GM23338 (cell line): ENCODE measurements at regions not wholly inside any gene's neighbourhood (a gene's known extent, or its start where the extent isn't known, plus 50 kb on each side); places are given as distances from the start of the nearest gene placed in this dataset.

Source experiments
- ATAC-seq: fragments of 200-7000 bp; cut with Tn5 transposase; 3 replicates; pipeline ENCODE4 v1.9.1; 2020
- DNase-seq: peaks from one replicate; pipeline ENCODE4 v3.0.0-alpha.2; 2015; ENCODE audit warnings: low spot score
- H2AFZ ChIP-seq: fragments of 200-600 bp; sonication (generic); 2 replicates; pipeline ENCODE4 v1.8.0; 2016; ENCODE audit warnings: antibody characterized with exemption, mild to moderate bottlenecking, moderate library complexity
- H3F3A ChIP-seq: fragments of 200-600 bp; sonication (generic); replicated peaks from 2 replicates; pipeline ENCODE4 v1.8.0; 2017; ENCODE audit warnings: antibody characterized with exemption, mixed run types, low read depth
- H3K27ac ChIP-seq: fragments of 200-600 bp; sonication (generic); 2 replicates; pipeline ENCODE4 v1.6.1; 2016; ENCODE audit warnings: low read depth
- H3K27me3 ChIP-seq: fragments of 200-600 bp; sonication (generic); 2 replicates; pipeline ENCODE4 v1.8.0; 2016; ENCODE audit warnings: mild to moderate bottlenecking, mixed run types, moderate library complexity; ENCODE audit not compliant: insufficient read depth
- H3K36me3 ChIP-seq: fragments of 200-600 bp; sonication (generic); 2 replicates; pipeline ENCODE4 v1.8.0; 2016; ENCODE audit warnings: mild to moderate bottlenecking; ENCODE audit not compliant: insufficient read depth
- H3K4me1 ChIP-seq: fragments of 200-600 bp; sonication (generic); 2 replicates; pipeline ENCODE4 v1.8.0; 2016; ENCODE audit warnings: mild to moderate bottlenecking, moderate library complexity; ENCODE audit not compliant: insufficient read depth
- H3K4me2 ChIP-seq: fragments of 200-600 bp; sonication (generic); 2 replicates; pipeline ENCODE4 v1.7.1; 2017; ENCODE audit warnings: mixed run types
- H3K4me3 ChIP-seq: fragments of 200-600 bp; sonication (generic); 2 replicates; pipeline ENCODE4 v1.6.1; 2016; ENCODE audit warnings: mixed run types
- H3K79me2 ChIP-seq: fragments of 200-600 bp; sonication (generic); replicated peaks from 2 replicates; pipeline ENCODE4 v1.8.0; 2017; ENCODE audit warnings: mild to moderate bottlenecking; ENCODE audit not compliant: insufficient read depth
- H3K9me2 ChIP-seq: fragments of 200-600 bp; sonication (generic); 2 replicates; pipeline ENCODE4 v1.8.0; 2017; ENCODE audit not compliant: insufficient read depth
- H4K20me1 ChIP-seq: fragments of 200-600 bp; sonication (generic); replicated peaks from 2 replicates; pipeline ENCODE4 v1.8.0; 2017; ENCODE audit warnings: mild to moderate bottlenecking; ENCODE audit not compliant: insufficient read depth
- H3K27ac Mint-ChIP-seq: 2 replicates; pipeline ENCODE4 v1.8.0; 2020; ENCODE audit warnings: inconsistent platforms, mild to moderate bottlenecking, moderate library complexity, mixed read lengths
- H3K27me3 Mint-ChIP-seq: 3 replicates; pipeline ENCODE4 v1.8.0; 2022; ENCODE audit warnings: low read depth, mild to moderate bottlenecking, moderate library complexity, mixed read lengths, inconsistent platforms; ENCODE audit not compliant: insufficient read depth, poor library complexity
- H3K36me3 Mint-ChIP-seq: 3 replicates; pipeline ENCODE4 v1.8.0; 2021; ENCODE audit warnings: low read depth, mild to moderate bottlenecking, inconsistent platforms, moderate library complexity, mixed read lengths
- H3K4me1 Mint-ChIP-seq: 3 replicates; pipeline ENCODE4 v1.8.0; 2020; ENCODE audit warnings: mild to moderate bottlenecking, inconsistent platforms, mixed read lengths
- H3K4me3 Mint-ChIP-seq: 3 replicates; pipeline ENCODE4 v1.8.0; 2021; ENCODE audit warnings: moderate library complexity, mild to moderate bottlenecking, inconsistent platforms, mixed read lengths
- H3K9me3 Mint-ChIP-seq: 3 replicates; pipeline ENCODE4 v1.8.0; 2020; ENCODE audit warnings: moderate library complexity, mild to moderate bottlenecking, inconsistent platforms, mixed read lengths
- CREB1 ChIP-seq: fragments of 250-450 bp; sonication (Bioruptor Pico); IDR thresholded peaks from 2 replicates; pipeline ENCODE4 v1.5.0; 2020; ENCODE audit warnings: low read depth, mild to moderate bottlenecking, moderate library complexity
- CTCF ChIP-seq, 2 experiments: fragments of 200-600 bp in 1 of 2; sonication (generic) in 1 of 2; conservative IDR thresholded peaks; 2 replicates each; pipeline versions ENCODE4 v1.5.1 to v1.6.1; 2016 to 2017; ENCODE audit warnings: antibody characterized with exemption in 2 of 2, low read depth in 2 of 2, mild to moderate bottlenecking in 2 of 2, moderate library complexity in 1 of 2
- EZH2 ChIP-seq: fragments of 200-600 bp; sonication (generic); IDR thresholded peaks from one replicate; pipeline ENCODE4 v1.8.0; 2017; ENCODE audit warnings: antibody characterized with exemption, mild to moderate bottlenecking, low read depth; ENCODE audit not compliant: unreplicated experiment
- EZH2phosphoT487 ChIP-seq: fragments of 200-600 bp; sonication (generic); IDR thresholded peaks from one replicate; pipeline ENCODE4 v1.8.1; 2018; ENCODE audit warnings: antibody characterized with exemption; ENCODE audit not compliant: unreplicated experiment
- JUNB ChIP-seq: IDR thresholded peaks from one replicate; pipeline ENCODE4 v1.6.1; 2016; ENCODE audit warnings: antibody characterized with exemption; ENCODE audit not compliant: unreplicated experiment
- NANOG ChIP-seq: IDR thresholded peaks from 2 replicates; pipeline ENCODE4 v1.6.1; 2016; ENCODE audit warnings: antibody characterized with exemption, borderline replicate concordance
- POLR2AphosphoS5 ChIP-seq: IDR thresholded peaks from 2 replicates; pipeline ENCODE4 v1.6.1; 2016; ENCODE audit warnings: antibody characterized with exemption, low read depth
- STAT1 ChIP-seq: IDR thresholded peaks from one replicate; pipeline ENCODE4 v1.6.1; 2016; ENCODE audit warnings: antibody characterized with exemption; ENCODE audit not compliant: unreplicated experiment
- ZNF114 ChIP-seq: fragments of 250-450 bp; sonication (Bioruptor Pico); IDR thresholded peaks from 2 replicates; pipeline ENCODE4 v1.5.0; 2020; ENCODE audit warnings: mild to moderate bottlenecking, moderate library complexity
- ZNF331 ChIP-seq: fragments of 250-450 bp; sonication (Bioruptor Pico); IDR thresholded peaks from 2 replicates; pipeline ENCODE4 v1.5.0; 2020; ENCODE audit warnings: low read depth, mild to moderate bottlenecking, moderate library complexity
- ZNF462 ChIP-seq: fragments of 250-450 bp; sonication (Bioruptor Pico); IDR thresholded peaks from 2 replicates; pipeline ENCODE4 v1.5.0; 2020; ENCODE audit warnings: mild to moderate bottlenecking, moderate library complexity
- TF ChIP-seq, protein P1 (sequence below): IDR thresholded peaks from one replicate; pipeline ENCODE4 v1.6.1; 2018; ENCODE audit warnings: antibody characterized with exemption; ENCODE audit not compliant: unreplicated experiment
- TF ChIP-seq, protein P2 (sequence below): IDR thresholded peaks from 2 replicates; pipeline ENCODE4 v1.6.1; 2016; ENCODE audit warnings: antibody characterized with exemption

- ATAC-seq (no peak), DNase-seq (no peak)
- Histone ChIP-seq H3K4me2 (no peak overlapping the region), H3K79me2 (no peaks in the 10 kb centered on the region), H2AFZ (no peak overlapping the region), H3K9me2 (0 out of 2 replicates have a peak, but pooled peaks cover 4% of the 10 kb centered on the region), H3K27me3 (no peaks in the 10 kb centered on the region), H3K27ac (no peak overlapping the region), H3K4me3 (no peak overlapping the region), H4K20me1 (no peaks in the 10 kb centered on the region), H3K36me3 (no peaks in the 10 kb centered on the region), H3K4me1 (0 out of 2 replicates have a peak, but pooled peaks cover 7% of the 10 kb centered on the region), H3F3A (no peaks in the 10 kb centered on the region)
- H3K9me3 Mint-ChIP-seq, result peaks cover 5% of the 10 kb centered on the region; the same call in 1 of the 3 replicates
- no peak overlapping the region for H3K27ac Mint-ChIP-seq
- no peaks in the 10 kb centered on the region for H3K27me3 Mint-ChIP-seq
- TF ChIP-seq CTCF (conservative IDR thresholded peaks at IDR 0.05; ENCODE audit: low read depth in 2 of 2) (no peak), STAT1 (no peak), EZH2phosphoT487 (no peak), POLR2AphosphoS5 (no peak), ZNF462 (no peak), EZH2 (no peak), ZNF331 (no peak), CREB1 (CRISPR knock-in tag) (no peak), ZNF114 (no peak), NANOG (no peak), JUNB (no peak)
- TF ChIP-seq, protein P1, sequence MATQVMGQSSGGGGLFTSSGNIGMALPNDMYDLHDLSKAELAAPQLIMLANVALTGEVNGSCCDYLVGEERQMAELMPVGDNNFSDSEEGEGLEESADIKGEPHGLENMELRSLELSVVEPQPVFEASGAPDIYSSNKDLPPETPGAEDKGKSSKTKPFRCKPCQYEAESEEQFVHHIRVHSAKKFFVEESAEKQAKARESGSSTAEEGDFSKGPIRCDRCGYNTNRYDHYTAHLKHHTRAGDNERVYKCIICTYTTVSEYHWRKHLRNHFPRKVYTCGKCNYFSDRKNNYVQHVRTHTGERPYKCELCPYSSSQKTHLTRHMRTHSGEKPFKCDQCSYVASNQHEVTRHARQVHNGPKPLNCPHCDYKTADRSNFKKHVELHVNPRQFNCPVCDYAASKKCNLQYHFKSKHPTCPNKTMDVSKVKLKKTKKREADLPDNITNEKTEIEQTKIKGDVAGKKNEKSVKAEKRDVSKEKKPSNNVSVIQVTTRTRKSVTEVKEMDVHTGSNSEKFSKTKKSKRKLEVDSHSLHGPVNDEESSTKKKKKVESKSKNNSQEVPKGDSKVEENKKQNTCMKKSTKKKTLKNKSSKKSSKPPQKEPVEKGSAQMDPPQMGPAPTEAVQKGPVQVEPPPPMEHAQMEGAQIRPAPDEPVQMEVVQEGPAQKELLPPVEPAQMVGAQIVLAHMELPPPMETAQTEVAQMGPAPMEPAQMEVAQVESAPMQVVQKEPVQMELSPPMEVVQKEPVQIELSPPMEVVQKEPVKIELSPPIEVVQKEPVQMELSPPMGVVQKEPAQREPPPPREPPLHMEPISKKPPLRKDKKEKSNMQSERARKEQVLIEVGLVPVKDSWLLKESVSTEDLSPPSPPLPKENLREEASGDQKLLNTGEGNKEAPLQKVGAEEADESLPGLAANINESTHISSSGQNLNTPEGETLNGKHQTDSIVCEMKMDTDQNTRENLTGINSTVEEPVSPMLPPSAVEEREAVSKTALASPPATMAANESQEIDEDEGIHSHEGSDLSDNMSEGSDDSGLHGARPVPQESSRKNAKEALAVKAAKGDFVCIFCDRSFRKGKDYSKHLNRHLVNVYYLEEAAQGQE, result no peak
- TF ChIP-seq, protein P2, sequence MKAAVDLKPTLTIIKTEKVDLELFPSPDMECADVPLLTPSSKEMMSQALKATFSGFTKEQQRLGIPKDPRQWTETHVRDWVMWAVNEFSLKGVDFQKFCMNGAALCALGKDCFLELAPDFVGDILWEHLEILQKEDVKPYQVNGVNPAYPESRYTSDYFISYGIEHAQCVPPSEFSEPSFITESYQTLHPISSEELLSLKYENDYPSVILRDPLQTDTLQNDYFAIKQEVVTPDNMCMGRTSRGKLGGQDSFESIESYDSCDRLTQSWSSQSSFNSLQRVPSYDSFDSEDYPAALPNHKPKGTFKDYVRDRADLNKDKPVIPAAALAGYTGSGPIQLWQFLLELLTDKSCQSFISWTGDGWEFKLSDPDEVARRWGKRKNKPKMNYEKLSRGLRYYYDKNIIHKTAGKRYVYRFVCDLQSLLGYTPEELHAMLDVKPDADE, result no peak
- H3K4me1 Mint-ChIP-seq, result peaks cover 10% of the 10 kb centered on the region
- H3K4me3 Mint-ChIP-seq, result no peak overlapping the region
- H3K36me3 Mint-ChIP-seq, result no peaks in the 10 kb centered on the region
These were observed 399.7 kb downstream of the VPS13C start for GRCh38 chr15:61660579-61660978.
